GM19240 (cell line): ENCODE measurements at regions not wholly inside any gene's neighbourhood (a gene's known extent, or its start where the extent isn't known, plus 50 kb on each side); places are given as distances from the start of the nearest gene placed in this dataset.

Experiments
- DNase-seq: peaks from one replicate; pipeline ENCODE4 v3.0.0; 2011; ENCODE audit warnings: low spot score; ENCODE audit not compliant: insufficient read length

DNA sequence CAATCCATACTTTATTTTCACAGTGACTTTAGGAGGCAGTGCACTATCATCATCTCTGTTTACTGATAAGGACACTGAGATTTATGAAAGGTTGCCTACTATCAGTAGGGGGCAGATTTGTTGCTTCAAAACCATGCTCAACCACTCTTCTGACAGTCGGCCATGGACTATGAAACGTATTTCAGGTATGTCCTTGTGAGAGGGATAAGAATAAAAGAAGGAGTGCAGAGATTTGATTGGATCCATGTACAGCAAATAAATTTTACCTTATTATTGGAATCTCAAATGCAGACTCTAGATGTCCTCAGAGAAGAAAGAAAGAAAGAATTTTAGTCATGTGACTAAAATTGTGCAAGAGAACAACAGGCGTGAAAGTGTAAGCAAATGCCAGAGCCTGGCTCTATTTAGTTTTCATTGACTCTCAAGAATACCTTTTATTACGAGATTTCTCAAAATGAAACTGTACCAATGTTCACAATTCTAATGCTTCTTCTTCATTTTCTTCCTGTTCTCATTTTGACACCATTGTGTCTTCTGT, 296.6 kb upstream of the RASA1 start:
- no peak for DNase-seq

DNA sequence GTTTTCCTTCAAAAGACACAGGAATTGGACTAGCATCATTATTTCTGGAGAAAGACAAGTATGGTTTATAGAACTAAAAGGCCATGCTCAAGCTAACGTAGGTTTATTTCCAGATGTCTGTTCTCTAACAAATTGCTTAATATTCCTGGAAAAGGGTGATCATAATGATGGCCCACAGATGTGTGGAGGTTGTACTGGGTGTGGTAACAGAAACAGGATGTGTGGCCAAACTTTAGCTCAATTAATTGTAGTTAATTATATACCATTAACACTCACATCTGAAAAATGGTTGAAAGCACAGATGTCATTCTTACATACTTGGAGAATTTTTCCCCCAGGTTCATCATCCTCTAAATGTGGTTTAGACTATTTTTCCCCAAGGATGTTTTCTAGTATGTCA, 292.7 kb upstream of the RASA1 start:
- DNase-seq, result no peak

DNA sequence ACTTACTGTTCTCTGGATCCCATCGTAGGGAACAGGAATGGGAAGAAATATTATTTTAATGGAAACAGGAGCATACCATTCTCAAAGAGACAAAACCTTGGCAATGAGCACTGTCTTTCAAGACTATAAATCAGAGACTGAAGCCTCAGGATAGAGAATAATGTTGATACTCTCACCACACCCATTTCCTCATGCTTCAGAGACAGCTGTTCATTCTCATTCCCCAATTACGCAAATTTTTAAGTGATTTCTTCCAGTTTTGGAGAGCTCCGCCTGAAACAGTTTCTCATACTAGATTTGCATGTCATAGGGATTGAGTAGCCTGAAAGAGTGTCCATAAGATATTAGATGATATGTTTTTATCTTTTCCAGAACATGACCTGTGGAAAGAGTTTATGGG, 290.5 kb upstream of the RASA1 start:
- DNase-seq, result no peak

DNA sequence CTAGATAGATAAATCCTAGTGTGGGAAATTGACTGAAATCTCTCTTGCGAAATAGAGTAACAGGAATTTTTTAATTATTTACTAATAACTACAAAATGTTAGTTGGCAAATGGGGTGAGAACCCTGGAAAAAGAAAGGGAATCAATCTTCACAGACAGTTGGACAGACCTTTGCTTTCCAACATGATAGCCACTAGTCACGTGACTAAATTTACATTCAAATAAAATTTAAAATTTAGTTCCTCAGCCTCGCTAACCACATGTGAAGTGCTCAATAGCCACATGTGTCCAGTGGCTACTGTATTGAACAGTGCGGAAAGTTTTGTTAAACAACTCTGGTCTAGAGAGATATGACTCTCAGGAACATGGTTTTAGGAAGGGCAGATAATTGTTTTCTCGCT, 289.9 kb upstream of the RASA1 start:
- no peak for DNase-seq

DNA sequence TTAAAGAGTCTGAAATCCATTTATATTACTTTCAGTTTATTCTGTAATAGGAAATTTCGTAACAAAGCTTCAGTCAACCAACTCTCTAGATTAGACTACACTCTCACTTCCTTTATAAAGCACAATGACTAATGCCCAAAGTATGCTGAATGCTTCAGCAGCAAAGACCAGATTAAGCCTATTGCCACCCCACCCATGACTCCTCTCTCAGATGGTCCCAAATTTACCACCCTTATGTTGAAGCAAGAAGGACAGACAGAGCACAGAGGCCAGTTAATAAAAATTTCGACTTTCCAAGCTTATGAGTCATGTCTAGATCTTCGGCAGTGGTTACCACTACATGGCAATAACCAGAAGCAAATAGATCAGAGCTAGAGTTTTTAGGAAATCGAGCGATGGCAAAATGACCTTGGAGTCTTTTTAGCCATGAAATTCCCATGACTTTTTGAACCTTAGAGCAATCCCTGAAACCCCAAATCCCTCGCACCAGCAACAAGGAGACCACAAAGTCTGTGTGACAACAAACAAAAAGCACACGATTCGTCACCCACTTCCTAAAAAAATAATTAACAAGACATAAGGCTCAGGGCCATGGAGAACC, 287.8 kb upstream of the RASA1 start:
- DNase-seq, result no peak

DNA sequence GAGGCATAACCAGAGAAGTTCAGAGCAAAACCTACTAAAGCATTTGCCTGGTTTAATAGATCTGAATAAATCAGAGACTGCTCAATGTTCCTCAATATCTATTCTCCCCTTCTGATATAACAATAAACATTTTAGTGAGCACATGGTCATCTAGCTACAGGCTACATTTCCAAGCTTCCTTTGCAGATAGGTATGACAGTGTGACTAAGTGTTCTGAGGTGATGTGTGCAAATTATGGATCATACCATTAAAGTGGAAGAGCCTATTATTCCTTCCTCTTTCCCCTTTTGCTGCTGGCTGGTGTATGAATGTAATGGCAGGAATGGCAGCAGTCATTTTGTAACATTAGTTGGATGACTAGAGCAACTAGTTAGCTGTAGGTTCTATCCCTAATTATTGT, 285.8 kb upstream of the RASA1 start:
- DNase-seq, result no peak

DNA sequence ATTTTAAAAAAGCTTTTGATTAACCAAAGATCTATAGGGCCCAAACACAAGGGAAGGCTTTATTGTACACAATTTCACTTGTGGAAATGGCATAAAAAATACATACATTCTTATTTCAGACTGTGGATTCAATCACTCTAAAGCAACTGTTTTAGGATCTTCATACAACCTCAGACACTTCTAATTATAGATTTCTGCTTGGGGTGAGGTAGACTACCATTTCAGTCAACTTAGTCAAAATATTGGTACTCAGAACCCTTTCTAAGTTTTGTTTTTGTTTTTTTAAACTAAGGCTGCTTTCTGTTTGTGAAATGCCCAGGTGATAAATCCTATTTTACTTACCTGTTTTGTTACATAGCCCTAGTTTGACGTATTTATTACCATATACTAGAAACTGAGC, 284.5 kb upstream of the RASA1 start:
- DNase-seq, result no peak

DNA sequence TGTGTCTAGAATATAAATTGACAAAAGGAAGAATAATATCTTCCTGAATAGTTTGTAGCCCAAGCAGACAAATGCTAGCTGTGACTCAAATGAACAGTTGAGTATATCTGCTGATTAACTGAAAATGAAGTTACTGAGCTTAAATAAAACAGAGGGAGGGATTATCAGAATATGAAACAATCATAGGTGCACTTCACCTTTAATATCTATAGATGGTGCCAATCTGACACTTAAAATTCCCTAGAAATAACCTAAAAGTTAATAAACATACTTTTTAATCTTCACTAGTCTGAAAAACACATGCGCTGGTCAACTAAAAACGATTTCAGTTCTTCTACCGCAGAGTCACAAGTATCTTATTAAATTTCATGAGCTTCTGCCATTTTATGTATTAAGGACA, 280.8 kb upstream of the RASA1 start:
- DNase-seq, result no peak

DNA sequence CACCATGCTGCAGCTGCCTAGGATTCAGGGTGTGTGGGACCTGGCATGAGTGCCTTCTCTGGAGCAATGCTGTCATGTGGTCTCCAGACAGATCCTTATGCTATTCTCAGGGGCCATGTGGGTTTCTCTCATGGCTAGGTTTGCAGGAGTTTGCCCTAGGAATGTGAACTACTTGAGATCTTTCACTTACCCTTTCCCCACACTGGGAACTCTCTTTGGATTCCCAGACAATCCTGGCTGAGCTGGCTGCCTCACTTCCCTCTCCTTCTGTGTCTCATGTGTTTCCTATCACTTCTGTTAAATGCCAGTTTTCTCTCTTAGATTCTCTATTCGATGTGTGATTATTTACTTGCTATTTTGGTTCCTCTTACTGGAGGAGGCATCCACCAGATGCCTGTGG, 270.2 kb upstream of the RASA1 start:
- DNase-seq, result no peak

DNA sequence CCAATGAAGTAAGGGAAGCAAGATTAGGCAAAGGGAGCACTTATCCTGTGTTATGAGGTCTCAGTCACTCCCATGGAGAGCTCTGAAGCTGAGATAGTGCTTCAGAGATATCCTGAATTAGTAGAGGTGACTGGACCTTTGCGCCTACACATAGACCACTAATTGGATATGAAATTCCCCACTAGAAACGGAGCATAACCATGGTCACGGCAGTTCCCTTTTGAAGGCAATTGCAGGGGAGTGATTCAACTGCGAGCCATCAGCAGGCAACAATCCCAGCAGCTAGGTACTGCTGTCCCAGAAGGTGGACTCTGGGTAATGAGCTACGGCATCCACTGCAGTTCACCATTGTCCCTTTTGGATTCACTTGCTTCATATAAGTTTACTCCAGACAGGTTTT, 267.7 kb upstream of the RASA1 start:
- DNase-seq, result no peak

DNA sequence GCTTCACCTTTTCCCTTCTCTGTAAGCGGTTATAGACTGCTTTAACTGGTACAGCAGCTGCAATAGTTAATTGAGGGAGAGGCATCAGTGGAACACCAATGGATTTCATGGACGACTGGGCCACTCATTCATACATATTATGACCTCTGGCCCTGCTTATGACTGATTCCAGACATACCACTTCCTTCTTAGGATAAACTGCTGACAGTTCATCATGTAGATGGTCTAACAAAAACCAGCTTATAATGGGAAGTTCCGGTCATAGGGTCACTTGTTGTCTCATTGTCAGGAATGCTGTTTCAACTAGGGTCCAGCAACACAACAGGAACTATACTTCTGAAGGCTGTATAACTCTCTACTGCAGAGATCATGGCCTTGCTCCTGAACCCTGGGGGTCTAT, 265.2 kb upstream of the RASA1 start:
- no peak for DNase-seq

DNA sequence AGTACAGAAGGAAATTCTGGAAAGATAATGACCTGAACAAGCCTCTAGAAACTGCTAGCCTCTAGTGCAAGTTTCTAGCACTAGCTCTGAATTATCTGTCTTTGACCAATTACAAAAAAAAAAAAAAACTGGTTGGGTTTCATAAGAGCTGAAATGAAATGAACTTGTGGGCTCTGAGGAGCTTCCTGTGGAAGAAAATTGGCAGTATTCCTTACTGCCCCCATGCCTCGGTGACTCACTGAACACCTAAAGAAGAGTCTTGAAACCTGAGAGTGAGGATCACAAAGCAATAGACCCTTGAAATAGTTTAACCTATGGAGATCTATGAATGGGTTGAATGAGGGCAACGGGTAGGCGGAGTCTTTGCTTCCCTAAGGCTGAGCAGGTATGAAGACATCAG, 263.6 kb upstream of the RASA1 start:
- DNase-seq, result no peak

DNA sequence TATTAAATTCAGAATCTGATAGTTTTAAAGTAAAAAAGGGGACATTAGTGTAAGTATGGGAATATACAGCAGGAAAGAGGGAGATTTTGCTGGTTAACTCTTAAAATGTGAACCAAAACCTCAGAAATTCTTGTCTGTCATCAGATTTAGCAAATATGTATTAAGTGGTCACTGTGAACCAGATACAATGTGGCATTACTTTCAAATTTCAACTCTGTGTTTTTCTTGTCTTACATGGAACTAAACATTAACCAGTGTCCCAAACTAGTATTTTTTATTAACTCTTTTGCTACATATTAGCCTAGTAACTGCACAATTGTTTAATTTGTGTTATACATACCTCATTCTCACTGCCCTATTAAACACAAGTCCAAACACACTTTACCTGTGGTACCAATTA, 259.9 kb upstream of the RASA1 start:
- DNase-seq, result no peak

DNA sequence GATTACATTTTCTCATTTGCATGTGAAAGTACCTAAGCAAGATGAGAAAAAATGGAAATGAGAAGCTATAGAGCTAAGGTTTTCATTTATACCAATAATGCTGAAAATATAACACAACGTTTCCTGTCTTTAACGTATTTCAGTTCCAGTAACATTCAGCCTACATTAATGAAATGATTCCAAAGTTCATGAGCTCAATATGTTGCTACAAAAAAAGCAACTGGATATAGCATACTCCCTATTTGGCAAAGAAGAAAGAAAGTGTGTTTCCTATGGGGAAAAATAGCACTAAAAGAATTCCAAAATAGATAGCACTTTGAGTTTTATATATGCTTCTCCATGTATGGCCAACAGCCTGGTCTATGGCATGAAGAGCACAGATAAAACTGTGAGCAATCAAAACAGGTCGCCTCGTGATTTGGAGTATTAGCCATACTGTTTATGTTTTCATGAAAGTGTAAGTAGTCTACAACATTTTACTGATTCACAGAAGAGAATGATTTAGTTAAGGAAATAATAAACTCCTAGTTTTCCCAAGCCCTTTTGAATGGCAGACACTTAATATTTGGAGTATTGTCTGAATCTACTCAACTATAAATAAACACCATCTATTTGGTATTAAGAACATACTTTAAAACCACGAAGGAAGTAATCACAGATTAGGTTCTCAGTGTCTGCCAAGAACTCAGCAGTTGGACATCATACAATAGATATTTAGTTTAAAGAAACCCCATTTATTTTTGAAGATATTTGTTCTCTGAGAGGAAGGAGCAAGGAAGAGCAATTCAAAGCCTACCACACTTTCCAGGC, 258.7 kb upstream of the RASA1 start:
- no peak for DNase-seq

DNA sequence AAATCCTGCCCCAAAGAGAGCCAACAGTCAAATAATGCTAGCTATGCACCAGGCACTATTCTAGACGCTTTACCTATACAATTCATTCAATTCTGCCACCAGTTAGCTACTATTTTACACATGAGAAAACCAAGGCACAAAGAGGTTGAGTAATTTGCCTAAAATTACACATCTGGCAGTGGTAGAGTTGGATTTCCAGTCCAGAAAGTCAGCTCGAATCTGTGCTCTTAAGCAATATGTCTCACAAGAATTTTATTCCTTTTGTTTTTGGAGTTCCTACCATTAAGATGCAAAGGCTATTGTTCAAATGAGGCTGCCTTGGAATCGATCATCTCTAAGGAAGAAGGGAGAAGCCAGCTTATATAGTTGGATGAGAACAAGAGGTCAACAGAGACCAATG, 256.9 kb upstream of the RASA1 start:
- no peak for DNase-seq

DNA sequence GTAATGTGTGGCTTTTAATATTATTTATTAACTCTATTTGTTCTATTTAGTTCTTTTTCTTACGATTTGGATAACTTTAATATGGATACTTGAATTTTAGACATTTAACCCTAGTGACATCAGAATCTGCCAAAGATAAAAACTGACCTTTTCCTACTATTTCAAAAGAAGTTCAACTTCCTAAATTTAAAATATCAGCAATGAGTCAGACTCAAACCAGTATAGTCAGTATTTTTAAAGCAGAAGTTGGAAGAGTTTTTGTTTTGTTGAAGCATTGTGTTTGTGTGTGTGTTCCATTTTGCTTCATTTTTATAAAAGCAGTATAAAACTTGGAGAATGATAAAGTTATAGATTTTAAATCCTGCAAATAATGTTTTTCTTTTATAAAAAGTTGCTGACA, 251.8 kb upstream of the RASA1 start:
- no peak for DNase-seq

DNA sequence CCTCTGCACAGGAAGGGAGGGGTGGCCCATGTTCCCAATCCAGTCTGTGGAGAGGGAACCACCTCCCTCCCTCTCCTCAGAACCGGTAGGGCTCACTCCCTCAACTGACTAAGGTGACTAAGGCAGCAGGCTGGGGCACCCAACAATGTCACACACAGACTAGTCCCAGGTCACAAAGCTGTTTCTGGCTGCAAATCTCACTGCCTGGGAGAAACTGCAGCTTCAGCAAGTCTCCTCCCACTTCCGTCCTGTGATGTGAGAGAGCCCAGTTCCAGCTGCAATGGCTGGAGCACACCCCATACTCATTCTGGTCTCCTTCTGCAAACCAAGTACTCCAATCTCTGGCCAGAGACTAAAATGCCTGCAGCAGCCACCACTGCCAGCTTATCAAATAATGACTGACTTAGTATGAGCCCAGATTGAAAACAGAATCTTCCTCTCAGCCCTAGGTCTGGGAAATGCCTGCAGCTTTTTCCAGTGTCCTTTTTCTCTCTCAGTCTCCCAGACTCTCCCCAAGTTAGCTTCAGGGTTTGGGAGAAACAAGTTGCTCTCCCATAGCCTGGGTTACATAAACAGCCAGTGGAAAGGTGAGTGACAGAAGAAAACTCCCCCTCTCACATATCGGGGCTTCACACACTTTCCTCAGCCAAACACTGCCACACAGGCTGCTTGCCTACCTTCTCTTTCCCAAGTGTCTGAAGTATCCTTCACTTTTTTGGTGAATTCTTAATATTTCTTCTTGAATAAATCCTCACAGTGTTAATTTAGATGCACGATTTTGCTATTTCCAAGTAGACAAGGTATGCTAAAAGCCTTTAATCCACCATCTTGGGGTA, 247.4 kb upstream of the RASA1 start:
- DNase-seq, result peak; percentile 21

DNA sequence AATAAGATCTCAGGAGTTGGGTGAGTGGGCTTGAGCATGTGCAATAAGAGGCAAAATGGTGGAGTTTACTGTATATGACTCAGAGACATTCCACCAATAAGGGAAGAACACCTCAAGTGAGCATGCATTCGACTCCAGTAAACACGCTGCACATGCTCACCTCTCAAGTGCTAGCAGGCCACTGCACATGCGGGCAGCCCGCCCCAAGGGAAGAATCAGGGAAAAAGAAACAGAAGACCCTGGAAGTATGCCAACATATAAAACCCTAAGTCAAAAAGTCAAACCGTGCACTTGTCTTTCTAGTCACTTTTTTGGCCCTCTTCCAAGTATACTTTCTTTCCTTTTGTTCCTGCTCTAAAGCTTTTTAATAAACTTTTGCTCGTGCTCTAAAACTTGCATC, 245.3 kb upstream of the RASA1 start:
- no peak for DNase-seq

DNA sequence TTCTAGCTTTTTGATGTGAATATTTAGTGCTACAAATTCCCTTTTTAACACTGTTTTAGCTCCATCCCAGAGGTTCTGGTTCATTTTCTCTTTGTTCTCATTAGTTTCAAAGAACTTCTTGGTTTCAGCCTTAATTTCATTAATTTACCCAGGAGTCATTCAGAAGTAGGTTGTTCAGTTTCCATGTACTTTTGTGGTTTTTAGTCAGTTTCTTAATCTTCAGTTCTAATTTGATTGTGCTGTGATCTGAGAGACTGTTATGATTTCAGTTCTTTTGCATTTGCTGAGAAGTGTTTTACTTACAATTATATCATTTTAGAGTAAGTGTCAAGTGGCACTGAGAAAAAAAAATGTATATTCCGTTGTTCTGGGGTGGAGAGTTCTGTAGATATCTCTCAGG, 240.1 kb upstream of the RASA1 start:
- DNase-seq, result no peak

DNA sequence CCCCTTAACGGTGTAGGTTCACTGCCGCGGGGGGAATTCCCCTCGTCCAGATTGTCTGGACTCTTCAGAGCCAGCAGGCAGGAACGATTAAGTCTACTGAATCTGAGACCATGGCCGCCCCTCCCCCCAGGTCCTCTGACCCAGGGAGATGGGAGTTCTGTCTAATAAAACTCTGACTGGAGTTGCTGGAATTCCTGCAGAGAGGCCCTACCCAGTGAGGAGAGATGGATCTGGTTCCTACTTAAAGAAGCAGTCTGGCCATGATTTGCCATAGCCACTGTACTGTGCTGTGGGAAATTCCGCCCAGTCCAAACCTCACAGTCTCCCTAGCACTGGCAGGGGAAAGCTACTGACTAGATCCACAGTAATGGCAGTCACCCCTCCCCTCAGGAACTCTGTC, 237.7 kb upstream of the RASA1 start:
- no peak for DNase-seq

DNA sequence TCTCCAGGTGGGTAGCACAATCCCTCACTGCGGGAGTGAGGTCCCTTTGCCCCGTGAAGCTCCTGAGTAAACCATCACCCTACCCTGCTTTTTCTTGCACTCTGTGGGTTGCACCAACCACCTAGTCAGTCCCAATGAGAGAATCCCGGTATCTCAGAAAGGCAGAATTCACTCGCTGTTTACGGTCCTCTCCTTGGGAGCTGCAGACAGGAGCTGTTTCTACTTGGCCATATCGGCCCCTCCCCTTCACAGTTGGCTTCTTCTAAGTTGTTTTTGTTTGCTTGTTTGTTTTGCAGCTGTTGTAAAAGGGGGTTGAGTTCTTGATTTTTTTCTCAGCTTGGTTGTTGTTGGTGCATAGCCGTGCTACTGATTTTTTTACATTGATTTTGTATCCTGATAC, 237.0 kb upstream of the RASA1 start:
- no peak for DNase-seq

DNA sequence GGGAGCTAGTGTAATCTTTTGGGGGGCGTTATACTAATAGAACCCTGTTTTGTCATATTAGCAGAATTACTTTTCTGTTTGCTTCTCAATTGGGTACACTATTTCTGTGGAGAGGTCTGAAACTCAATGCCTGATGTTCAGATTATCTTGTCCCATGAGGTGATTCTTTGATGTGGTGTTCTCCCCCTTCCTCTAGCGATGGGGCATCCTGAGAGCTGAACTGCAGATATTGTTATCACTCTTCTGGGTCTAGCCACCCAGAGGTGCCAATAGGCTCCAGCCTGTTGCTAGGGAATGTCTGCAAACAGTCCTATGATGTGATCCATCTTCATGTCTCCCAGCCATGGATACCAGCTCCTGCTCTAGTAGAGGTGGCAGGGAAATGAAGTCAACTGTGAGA, 233.1 kb upstream of the RASA1 start:
- DNase-seq, result no peak
